SU-DHL-6 (cell line): ENCODE measurements at regions not wholly inside any gene's neighbourhood (a gene's known extent, or its start where the extent isn't known, plus 50 kb on each side); places are given as distances from the start of the nearest gene placed in this dataset.

Experiments
- H2AFZ ChIP-seq: fragments of 200-600 bp; sonication (generic); 2 replicates; pipeline ENCODE4 v1.6.1; 2014; ENCODE audit warnings: low read depth, mild to moderate bottlenecking, moderate library complexity, mixed read lengths, antibody characterized with exemption, low read length; ENCODE audit not compliant: severe bottlenecking
- H3F3A ChIP-seq: fragments of 200-600 bp; shearing (Covaris generic); 2 replicates; pipeline ENCODE4 v1.6.0; 2016; ENCODE audit warnings: antibody characterized with exemption, mild to moderate bottlenecking; ENCODE audit not compliant: insufficient read depth
- H3K27ac ChIP-seq: fragments of 200-600 bp; sonication (generic); 2 replicates; pipeline ENCODE4 v1.5.1; 2016; ENCODE audit warnings: low read depth, mild to moderate bottlenecking, low read length, moderate library complexity, mixed read lengths
- H3K27me3 ChIP-seq: fragments of 200-600 bp; sonication (generic), shearing (Covaris generic); 2 replicates; pipeline ENCODE4 v1.6.0; 2014; ENCODE audit warnings: mild to moderate bottlenecking, low read length
- H3K36me3 ChIP-seq: fragments of 200-600 bp; sonication (generic); 2 replicates; pipeline ENCODE4 v1.6.1; 2014; ENCODE audit warnings: mild to moderate bottlenecking, low read length, mixed read lengths
- H3K4me2 ChIP-seq: fragments of 300-600, 200-600 bp; shearing (Covaris generic), sonication (generic); 2 replicates; pipeline ENCODE4 v1.6.0; 2014; ENCODE audit warnings: low read length, low read depth, mild to moderate bottlenecking; ENCODE audit not compliant: poor library complexity, severe bottlenecking
- H3K4me3 ChIP-seq: fragments of 200-600 bp; sonication (generic); 2 replicates; pipeline ENCODE4 v1.5.1; 2014; ENCODE audit warnings: antibody characterized with exemption, low read length, mild to moderate bottlenecking, mixed read lengths; ENCODE audit not compliant: insufficient read depth, poor library complexity, severe bottlenecking
- H3K79me2 ChIP-seq: fragments of 200-600 bp; sonication (generic); 2 replicates; pipeline ENCODE4 v1.6.1; 2014; ENCODE audit warnings: mild to moderate bottlenecking, low read length, moderate library complexity; ENCODE audit not compliant: insufficient read depth
- H3K9ac ChIP-seq: fragments of 200-600 bp; sonication (generic); 2 replicates; pipeline ENCODE4 v1.7.0; 2014; ENCODE audit warnings: mild to moderate bottlenecking, low read length
- H3K9me2 ChIP-seq: fragments of 200-600 bp; sonication (generic); replicated peaks from 2 replicates; pipeline ENCODE4 v1.6.1; 2014; ENCODE audit warnings: low read length; ENCODE audit not compliant: insufficient read depth
- H3K9me3 ChIP-seq: fragments of 200-600 bp; sonication (generic); 2 replicates; pipeline ENCODE4 v1.6.1; 2014; ENCODE audit warnings: low read length, mixed read lengths; ENCODE audit not compliant: insufficient read depth
- H4K20me1 ChIP-seq: fragments of 200-600 bp; sonication (generic); 2 replicates; pipeline ENCODE4 v1.6.1; 2014; ENCODE audit warnings: low read depth, mild to moderate bottlenecking, antibody characterized with exemption, low read length, moderate library complexity, mixed read lengths
- CTCF ChIP-seq: fragments of 200-600 bp; sonication (generic); IDR thresholded peaks from one replicate; pipeline ENCODE4 v1.5.1; 2017; ENCODE audit warnings: antibody characterized with exemption, mild to moderate bottlenecking, low read length, moderate library complexity; ENCODE audit not compliant: insufficient read depth, poor library complexity, severe bottlenecking
- EZH2phosphoT487 ChIP-seq: fragments of 200-600 bp; sonication (generic), shearing (Covaris generic); conservative IDR thresholded peaks from 2 replicates; pipeline ENCODE4 v1.6.1; 2018; ENCODE audit warnings: mild to moderate bottlenecking, antibody characterized with exemption, low read length, moderate library complexity, mixed read lengths

GRCh38 chr11:90847268-90847886 lies 624.5 kb upstream of the CHORDC1 start:
- Histone ChIP-seq H3K4me2 (no peak overlapping the region), H3K27ac (no peak overlapping the region), H3K79me2 (no peaks in the 10 kb centered on the region), H3F3A (no peaks in the 10 kb centered on the region), H3K9ac (no peak overlapping the region), H3K4me3 (no peak overlapping the region), H2AFZ (no peak overlapping the region), H3K9me2 (no peaks in the 10 kb centered on the region), H3K9me3 (no peaks in the 10 kb centered on the region), H3K36me3 (no peaks in the 10 kb centered on the region), H4K20me1 (no peaks in the 10 kb centered on the region), H3K27me3 (no peaks in the 10 kb centered on the region)
- TF ChIP-seq CTCF (no peak), EZH2phosphoT487 (no peak)

- TF ChIP-seq EZH2phosphoT487 (no peak), CTCF (no peak)
- Histone ChIP-seq H3K9ac (no peak overlapping the region), H2AFZ (no peak overlapping the region), H3K27ac (no peak overlapping the region), H3F3A (no peaks in the 10 kb centered on the region), H3K9me2 (no peaks in the 10 kb centered on the region), H3K36me3 (no peaks in the 10 kb centered on the region), H3K9me3 (no peaks in the 10 kb centered on the region), H3K4me2 (no peak overlapping the region), H3K4me3 (no peak overlapping the region), H3K79me2 (no peaks in the 10 kb centered on the region), H3K27me3 (no peaks in the 10 kb centered on the region), H4K20me1 (no peaks in the 10 kb centered on the region)
Measured at GRCh38 chr11:90846628-90847027, 623.8 kb upstream of the CHORDC1 start.

- H3K4me2 ChIP-seq = no peak overlapping the region
- no peaks in the 10 kb centered on the region for H3K9me2 ChIP-seq
- H3K36me3 ChIP-seq = no peaks in the 10 kb centered on the region
- no peak overlapping the region for H3K27ac ChIP-seq
- no peaks in the 10 kb centered on the region for H3K27me3 ChIP-seq
- H3K4me3 ChIP-seq = no peak overlapping the region
- no peaks in the 10 kb centered on the region for H3K9me3 ChIP-seq
- no peaks in the 10 kb centered on the region for H4K20me1 ChIP-seq
- H2AFZ ChIP-seq = no peak overlapping the region
- no peak for TF ChIP-seq EZH2phosphoT487
- TF ChIP-seq CTCF = no peak
- H3K9ac ChIP-seq = no peak overlapping the region
- H3K79me2 ChIP-seq = no peaks in the 10 kb centered on the region
- H3F3A ChIP-seq = no peaks in the 10 kb centered on the region
Measured at GRCh38 chr11:90845799-90846198, 623.0 kb upstream of the CHORDC1 start.
